GM13977 (cell line): ENCODE measurements at regions not wholly inside any gene's neighbourhood (a gene's known extent, or its start where the extent isn't known, plus 50 kb on each side); places are given as distances from the start of the nearest gene placed in this dataset.
A peak's percentile ranks its signal among the peaks of the same experiment; 100 is the strongest.

ENCODE experiments used
- DNase-seq: peaks from one replicate; pipeline ENCODE4 v3.0.0; 2012; ENCODE audit warnings: low spot score
- in situ Hi-C: fragments of 300-500 bp; cut with MboI; formaldehyde crosslinking; loops from one replicate; pipeline ENCODE4 v1.12.0; 2022; ENCODE audit warnings: low sequenced_read_pairs, low pct_unique_long_range_greater_than_20kb, mixed read lengths, inconsistent platforms; ENCODE audit not compliant: unreplicated experiment
- TF ChIP-seq, protein P1 (sequence below): IDR thresholded peaks from 2 replicates; pipeline ENCODE4 v1.5.1; 2012; ENCODE audit warnings: mild to moderate bottlenecking, control low read depth; ENCODE audit not compliant: insufficient read depth; ENCODE audit errors: extremely low read depth, missing control alignments

- in situ Hi-C loops, result no loop called here
- no peak for DNase-seq
- TF ChIP-seq, protein P1, sequence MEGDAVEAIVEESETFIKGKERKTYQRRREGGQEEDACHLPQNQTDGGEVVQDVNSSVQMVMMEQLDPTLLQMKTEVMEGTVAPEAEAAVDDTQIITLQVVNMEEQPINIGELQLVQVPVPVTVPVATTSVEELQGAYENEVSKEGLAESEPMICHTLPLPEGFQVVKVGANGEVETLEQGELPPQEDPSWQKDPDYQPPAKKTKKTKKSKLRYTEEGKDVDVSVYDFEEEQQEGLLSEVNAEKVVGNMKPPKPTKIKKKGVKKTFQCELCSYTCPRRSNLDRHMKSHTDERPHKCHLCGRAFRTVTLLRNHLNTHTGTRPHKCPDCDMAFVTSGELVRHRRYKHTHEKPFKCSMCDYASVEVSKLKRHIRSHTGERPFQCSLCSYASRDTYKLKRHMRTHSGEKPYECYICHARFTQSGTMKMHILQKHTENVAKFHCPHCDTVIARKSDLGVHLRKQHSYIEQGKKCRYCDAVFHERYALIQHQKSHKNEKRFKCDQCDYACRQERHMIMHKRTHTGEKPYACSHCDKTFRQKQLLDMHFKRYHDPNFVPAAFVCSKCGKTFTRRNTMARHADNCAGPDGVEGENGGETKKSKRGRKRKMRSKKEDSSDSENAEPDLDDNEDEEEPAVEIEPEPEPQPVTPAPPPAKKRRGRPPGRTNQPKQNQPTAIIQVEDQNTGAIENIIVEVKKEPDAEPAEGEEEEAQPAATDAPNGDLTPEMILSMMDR, result peak; percentile 29
Measured at GRCh38 chr3:89851974-89852621, 744.7 kb downstream of the EPHA3 start.

- in situ Hi-C loops, result no loop called here
- TF ChIP-seq, protein P1, result no peak
- no peak for DNase-seq
Measured at GRCh38 chr3:89859757-89860156, 752.3 kb downstream of the EPHA3 start.

GRCh38 chr3:89867286-89867685 lies 759.9 kb downstream of the EPHA3 start:
- DNase-seq, result no peak
- TF ChIP-seq, protein P1, result no peak
- in situ Hi-C loops, result no loop called here

- no peak for DNase-seq
- TF ChIP-seq, protein P1, result no peak
- in situ Hi-C loops, result no loop called here
Measured at GRCh38 chr3:89876116-89876515, 768.7 kb downstream of the EPHA3 start.

DNA sequence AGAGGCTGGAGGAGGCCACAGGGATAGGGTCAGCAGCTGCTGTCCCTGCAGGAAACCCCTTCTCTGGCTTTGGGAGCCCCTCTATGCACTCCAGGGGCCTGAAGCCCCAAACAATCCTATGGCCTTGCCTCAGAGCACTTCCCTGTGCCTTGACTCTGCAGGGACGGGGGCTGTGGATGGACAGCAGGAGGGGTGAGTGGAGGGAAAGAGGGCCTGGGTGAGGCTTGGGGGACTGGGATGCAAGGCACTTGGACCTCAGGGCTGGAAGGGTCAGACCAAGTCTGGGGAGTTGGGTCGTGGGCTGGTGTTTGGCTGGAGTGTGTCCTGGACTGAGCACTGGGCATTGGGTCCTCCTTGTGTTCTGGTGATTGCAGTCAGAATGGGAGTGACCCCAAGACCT lies 769.8 kb downstream of the EPHA3 start:
- in situ Hi-C loops, result no loop called here
- TF ChIP-seq, protein P1, result no peak
- no peak for DNase-seq

DNA sequence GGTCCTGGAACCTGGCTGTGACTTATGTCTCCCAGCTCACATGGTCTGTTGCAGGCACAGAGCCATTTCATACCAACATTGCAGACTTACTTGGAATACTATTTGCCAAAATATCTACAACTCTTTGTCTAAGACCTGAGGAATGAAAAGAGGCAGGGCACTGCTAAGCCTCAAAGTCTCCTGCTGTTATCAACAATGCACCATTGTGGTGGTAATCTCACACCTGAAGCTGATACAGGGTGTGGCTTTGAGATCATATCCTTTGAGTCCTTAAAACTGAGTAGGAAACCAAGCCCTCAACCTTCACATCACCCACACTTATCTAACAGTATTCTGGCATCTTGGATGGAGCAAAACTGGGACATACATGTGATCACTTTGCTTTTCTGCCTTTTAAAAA lies 782.0 kb downstream of the EPHA3 start:
- DNase-seq, result no peak
- TF ChIP-seq, protein P1, result no peak
- in situ Hi-C loops, result no loop called here

- TF ChIP-seq, protein P1, result no peak
- DNase-seq, result no peak
- in situ Hi-C loops, result no loop called here
Measured at GRCh38 chr3:89908711-89909213, 801.3 kb downstream of the EPHA3 start.
